ENCODE measurements at regions not wholly inside any gene's neighbourhood (a gene's known extent, or its start where the extent isn't known, plus 50 kb on each side); places are given as distances from the start of the nearest gene placed in this dataset.

DNA sequence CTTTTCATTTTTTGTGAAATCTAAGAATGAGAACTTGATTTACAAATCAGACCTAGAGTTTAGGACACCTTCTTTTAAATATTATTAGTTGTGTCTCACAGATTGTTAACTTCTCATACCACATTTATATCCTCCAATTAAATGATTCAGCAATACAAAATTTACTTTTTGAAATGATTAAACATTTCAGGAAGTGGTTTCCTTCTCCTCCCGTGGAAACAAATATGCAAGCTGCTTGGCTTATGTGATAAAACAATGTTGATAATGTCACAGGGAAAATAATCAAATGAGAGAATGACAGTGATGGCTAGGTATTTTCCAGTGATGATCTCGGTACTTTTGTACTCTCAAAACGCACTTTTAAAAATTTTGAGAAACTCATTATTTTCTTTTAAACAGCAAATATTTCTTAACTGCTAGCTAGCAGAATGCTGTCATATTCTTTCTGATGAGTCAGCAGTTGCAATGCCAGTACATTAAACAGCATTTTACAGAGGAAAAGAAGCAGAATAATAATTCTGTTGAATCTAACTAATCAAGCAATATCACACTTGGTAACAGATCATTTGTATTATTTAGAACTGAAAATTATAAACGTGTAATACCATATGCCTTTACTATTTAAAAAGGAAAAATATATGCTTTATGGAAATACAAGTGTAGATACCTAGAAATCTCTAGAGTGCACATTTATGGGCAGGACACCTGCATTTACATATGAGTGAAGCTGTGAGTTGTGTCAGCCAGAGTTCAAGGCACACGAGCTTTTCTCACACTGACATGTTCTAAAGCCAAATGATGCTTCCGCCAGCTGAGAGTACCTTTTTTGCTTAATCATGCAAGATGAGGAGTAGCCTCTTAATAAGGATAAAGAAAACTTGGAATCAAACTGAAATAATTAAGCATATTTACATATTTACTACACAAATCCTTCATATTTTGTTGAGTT, 53.6 kb upstream of the CDH18 start:
- TF ChIP-seq TOX (CRISPR knock-in tag; IDR thresholded peaks at IDR 0.05; ENCODE audit: borderline replicate concordance) (no peak), PPARA (CRISPR knock-in tag; IDR thresholded peaks at IDR 0.05; ENCODE audit: borderline replicate concordance) (no peak), GLIS3 (CRISPR knock-in tag; IDR thresholded peaks at IDR 0.05) (no peak), ZNF565 (CRISPR knock-in tag; conservative IDR thresholded peaks at IDR 0.05; ENCODE audit: low read depth) (no peak), BACH2 (CRISPR knock-in tag; IDR thresholded peaks at IDR 0.05; ENCODE audit: borderline replicate concordance) (no peak), OSR1 (CRISPR knock-in tag; IDR thresholded peaks at IDR 0.05) (no peak), ZNF8 (CRISPR knock-in tag; IDR thresholded peaks at IDR 0.05) (no peak), ZNF70 (CRISPR knock-in tag; IDR thresholded peaks at IDR 0.05) (no peak), RARB (CRISPR knock-in tag; IDR thresholded peaks at IDR 0.05) (no peak), ISL1 (CRISPR knock-in tag; IDR thresholded peaks at IDR 0.05) (no peak), TCF4 (CRISPR knock-in tag; IDR thresholded peaks at IDR 0.05; ENCODE audit: borderline replicate concordance) (no peak), ZFP30 (CRISPR knock-in tag; IDR thresholded peaks at IDR 0.05) (no peak), ZC3H10 (CRISPR knock-in tag; IDR thresholded peaks at IDR 0.05) (no peak)
- TF ChIP-seq, protein P1, sequence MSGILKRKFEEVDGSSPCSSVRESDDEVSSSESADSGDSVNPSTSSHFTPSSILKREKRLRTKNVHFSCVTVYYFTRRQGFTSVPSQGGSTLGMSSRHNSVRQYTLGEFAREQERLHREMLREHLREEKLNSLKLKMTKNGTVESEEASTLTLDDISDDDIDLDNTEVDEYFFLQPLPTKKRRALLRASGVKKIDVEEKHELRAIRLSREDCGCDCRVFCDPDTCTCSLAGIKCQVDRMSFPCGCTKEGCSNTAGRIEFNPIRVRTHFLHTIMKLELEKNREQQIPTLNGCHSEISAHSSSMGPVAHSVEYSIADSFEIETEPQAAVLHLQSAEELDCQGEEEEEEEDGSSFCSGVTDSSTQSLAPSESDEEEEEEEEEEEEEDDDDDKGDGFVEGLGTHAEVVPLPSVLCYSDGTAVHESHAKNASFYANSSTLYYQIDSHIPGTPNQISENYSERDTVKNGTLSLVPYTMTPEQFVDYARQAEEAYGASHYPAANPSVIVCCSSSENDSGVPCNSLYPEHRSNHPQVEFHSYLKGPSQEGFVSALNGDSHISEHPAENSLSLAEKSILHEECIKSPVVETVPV (CRISPR knock-in tag; IDR thresholded peaks at IDR 0.05): no peak
- TF ChIP-seq, protein P2, sequence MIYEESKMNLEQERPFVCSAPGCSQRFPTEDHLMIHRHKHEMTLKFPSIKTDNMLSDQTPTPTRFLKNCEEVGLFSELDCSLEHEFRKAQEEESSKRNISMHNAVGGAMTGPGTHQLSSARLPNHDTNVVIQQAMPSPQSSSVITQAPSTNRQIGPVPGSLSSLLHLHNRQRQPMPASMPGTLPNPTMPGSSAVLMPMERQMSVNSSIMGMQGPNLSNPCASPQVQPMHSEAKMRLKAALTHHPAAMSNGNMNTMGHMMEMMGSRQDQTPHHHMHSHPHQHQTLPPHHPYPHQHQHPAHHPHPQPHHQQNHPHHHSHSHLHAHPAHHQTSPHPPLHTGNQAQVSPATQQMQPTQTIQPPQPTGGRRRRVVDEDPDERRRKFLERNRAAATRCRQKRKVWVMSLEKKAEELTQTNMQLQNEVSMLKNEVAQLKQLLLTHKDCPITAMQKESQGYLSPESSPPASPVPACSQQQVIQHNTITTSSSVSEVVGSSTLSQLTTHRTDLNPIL (CRISPR knock-in tag; IDR thresholded peaks at IDR 0.05; ENCODE audit: low read depth): no peak
- TF ChIP-seq, protein P3, sequence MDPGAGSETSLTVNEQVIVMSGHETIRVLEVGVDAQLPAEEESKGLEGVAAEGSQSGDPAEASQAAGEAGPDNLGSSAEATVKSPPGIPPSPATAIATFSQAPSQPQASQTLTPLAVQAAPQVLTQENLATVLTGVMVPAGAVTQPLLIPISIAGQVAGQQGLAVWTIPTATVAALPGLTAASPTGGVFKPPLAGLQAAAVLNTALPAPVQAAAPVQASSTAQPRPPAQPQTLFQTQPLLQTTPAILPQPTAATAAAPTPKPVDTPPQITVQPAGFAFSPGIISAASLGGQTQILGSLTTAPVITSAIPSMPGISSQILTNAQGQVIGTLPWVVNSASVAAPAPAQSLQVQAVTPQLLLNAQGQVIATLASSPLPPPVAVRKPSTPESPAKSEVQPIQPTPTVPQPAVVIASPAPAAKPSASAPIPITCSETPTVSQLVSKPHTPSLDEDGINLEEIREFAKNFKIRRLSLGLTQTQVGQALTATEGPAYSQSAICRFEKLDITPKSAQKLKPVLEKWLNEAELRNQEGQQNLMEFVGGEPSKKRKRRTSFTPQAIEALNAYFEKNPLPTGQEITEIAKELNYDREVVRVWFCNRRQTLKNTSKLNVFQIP (CRISPR knock-in tag; IDR thresholded peaks at IDR 0.05; ENCODE audit: borderline replicate concordance, low read depth): no peak
- TF ChIP-seq, protein P4, sequence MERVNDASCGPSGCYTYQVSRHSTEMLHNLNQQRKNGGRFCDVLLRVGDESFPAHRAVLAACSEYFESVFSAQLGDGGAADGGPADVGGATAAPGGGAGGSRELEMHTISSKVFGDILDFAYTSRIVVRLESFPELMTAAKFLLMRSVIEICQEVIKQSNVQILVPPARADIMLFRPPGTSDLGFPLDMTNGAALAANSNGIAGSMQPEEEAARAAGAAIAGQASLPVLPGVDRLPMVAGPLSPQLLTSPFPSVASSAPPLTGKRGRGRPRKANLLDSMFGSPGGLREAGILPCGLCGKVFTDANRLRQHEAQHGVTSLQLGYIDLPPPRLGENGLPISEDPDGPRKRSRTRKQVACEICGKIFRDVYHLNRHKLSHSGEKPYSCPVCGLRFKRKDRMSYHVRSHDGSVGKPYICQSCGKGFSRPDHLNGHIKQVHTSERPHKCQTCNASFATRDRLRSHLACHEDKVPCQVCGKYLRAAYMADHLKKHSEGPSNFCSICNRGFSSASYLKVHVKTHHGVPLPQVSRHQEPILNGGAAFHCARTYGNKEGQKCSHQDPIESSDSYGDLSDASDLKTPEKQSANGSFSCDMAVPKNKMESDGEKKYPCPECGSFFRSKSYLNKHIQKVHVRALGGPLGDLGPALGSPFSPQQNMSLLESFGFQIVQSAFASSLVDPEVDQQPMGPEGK (CRISPR knock-in tag; IDR thresholded peaks at IDR 0.05; ENCODE audit: borderline replicate concordance): no peak
- ATAC-seq: no peak

DNA sequence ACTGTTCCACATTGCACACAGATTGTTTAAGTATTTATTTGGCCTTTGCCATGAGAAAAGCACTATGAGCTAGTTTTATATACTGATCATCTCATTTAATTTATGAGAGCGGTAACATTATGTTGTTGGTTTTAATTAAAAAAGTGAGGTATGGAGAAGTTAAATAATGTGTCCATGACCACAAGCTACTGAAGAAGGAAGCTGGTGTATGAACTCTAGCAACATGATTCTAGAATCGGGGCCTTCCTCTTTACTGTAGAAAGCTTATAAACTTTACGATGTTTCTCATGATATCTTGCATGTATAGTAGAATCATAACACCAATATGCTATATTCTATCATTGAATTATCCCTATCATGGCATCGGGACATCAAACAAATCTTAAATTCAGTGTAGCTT, 52.9 kb upstream of the CDH18 start:
- TF ChIP-seq, protein P4 (CRISPR knock-in tag; IDR thresholded peaks at IDR 0.05; ENCODE audit: borderline replicate concordance): no peak
- TF ChIP-seq CSDC2 (CRISPR knock-in tag; IDR thresholded peaks at IDR 0.05): no peak
- TF ChIP-seq OSR1 (CRISPR knock-in tag; IDR thresholded peaks at IDR 0.05): no peak
- no peak for ATAC-seq

All from SK-N-SH treated with all-trans-retinoic acid at 6 μM for 48 hours (cell line).